Naive B cell (primary cell): ENCODE measurements at regions not wholly inside any gene's neighbourhood (a gene's known extent, or its start where the extent isn't known, plus 50 kb on each side); places are given as distances from the start of the nearest gene placed in this dataset.

Source experiments
- ATAC-seq, 2 donors: fragments of 150-1000 bp; cut with Tn5 transposase; 2 replicates each; pipeline ENCODE4 v1.10.0; 2021; ENCODE audit warnings: low read depth in 2 of 2, mild to moderate bottlenecking in 2 of 2, moderate library complexity in 2 of 2
- DNase-seq: peaks from one replicate; pipeline ENCODE4 v3.0.0; 2022
- H3K27ac Mint-ChIP-seq, 6 donors: one replicate each; pipeline ENCODE4 v1.8.0; 2020 to 2022; ENCODE audit warnings: mild to moderate bottlenecking in 6 of 6, mixed read lengths in 6 of 6, moderate library complexity in 5 of 6, inconsistent platforms in 2 of 6
- H3K27me3 Mint-ChIP-seq, 3 donors: one replicate each; pipeline ENCODE4 v1.8.0; 2021 to 2022; ENCODE audit warnings: mixed read lengths in 3 of 3, mild to moderate bottlenecking in 1 of 3
- H3K36me3 Mint-ChIP-seq, 2 donors: one replicate each; pipeline ENCODE4 v1.8.0; 2020 to 2022; ENCODE audit warnings: mixed read lengths in 2 of 2, inconsistent platforms in 1 of 2, mild to moderate bottlenecking in 1 of 2
- H3K4me1 Mint-ChIP-seq, 3 donors: one replicate each; pipeline ENCODE4 v1.8.0; 2020 to 2022; ENCODE audit warnings: mixed read lengths in 3 of 3, inconsistent platforms in 1 of 3, mild to moderate bottlenecking in 1 of 3, moderate library complexity in 1 of 3
- H3K4me3 Mint-ChIP-seq, 8 donors: one replicate each; pipeline ENCODE4 v1.8.0; 2020 to 2022; ENCODE audit warnings: mild to moderate bottlenecking in 8 of 8, mixed read lengths in 8 of 8, moderate library complexity in 8 of 8, inconsistent platforms in 2 of 8
- H3K9me3 Mint-ChIP-seq, 7 donors: one replicate each; pipeline ENCODE4 v1.8.0; 2020 to 2022; ENCODE audit warnings: mixed read lengths in 7 of 7, mild to moderate bottlenecking in 5 of 7, inconsistent platforms in 2 of 7, moderate library complexity in 1 of 7

- ATAC-seq (no peak), DNase-seq (no peak)
- Mint-ChIP-seq H3K27me3 (peaks cover 0 to 4% (median 0%) of the 10 kb centered on the region in 3 donors), H3K4me1 (no peaks in the 10 kb centered on the region), H3K9me3 (peaks cover 0 to 3% (median 0%) of the 10 kb centered on the region in 7 donors), H3K36me3 (no peaks in the 10 kb centered on the region), H3K27ac (no peak overlapping the region), H3K4me3 (no peak overlapping the region)
Observed at GRCh38 chr2:6264198-6264597, 572.0 kb downstream of the SOX11 start.

GRCh38 chr2:6281524-6281923 is 584.2 kb downstream of the CMPK2 start:
- Mint-ChIP-seq H3K4me1 (no peaks in the 10 kb centered on the region), H3K27me3 (peaks cover 0 to 9% (median 0%) of the 10 kb centered on the region in 3 donors), H3K27ac (no peak overlapping the region), H3K9me3 (peaks cover 0 to 1% (median 0%) of the 10 kb centered on the region in 7 donors), H3K36me3 (no peaks in the 10 kb centered on the region), H3K4me3 (no peak overlapping the region)
- ATAC-seq, result no peak
- no peak for DNase-seq

GRCh38 chr2:6283259-6283658 is 582.4 kb downstream of the CMPK2 start:
- Mint-ChIP-seq H3K4me1 (no peaks in the 10 kb centered on the region), H3K27me3 (peaks cover 0 to 2% (median 0%) of the 10 kb centered on the region in 3 donors), H3K36me3 (no peaks in the 10 kb centered on the region), H3K4me3 (no peak overlapping the region), H3K9me3 (no peaks in the 10 kb centered on the region), H3K27ac (no peak overlapping the region)
- ATAC-seq (no peak), DNase-seq (no peak)

- Mint-ChIP-seq H3K9me3 (peaks cover 2 to 13% (median 6%) of the 10 kb centered on the region in 7 donors), H3K4me3 (no peak overlapping the region), H3K27ac (no peak overlapping the region), H3K4me1 (no peaks in the 10 kb centered on the region), H3K27me3 (peaks cover 0 to 6% (median 0%) of the 10 kb centered on the region in 3 donors), H3K36me3 (peaks cover 4 to 10% of the 10 kb centered on the region in 2 donors)
- ATAC-seq (no peak), DNase-seq (no peak)
Observed at GRCh38 chr2:6287406-6287805, 578.3 kb downstream of the CMPK2 start.

- H3K27me3 Mint-ChIP-seq, result peaks cover 0 to 6% (median 0%) of the 10 kb centered on the region in 3 donors
- no peak for DNase-seq
- no peak overlapping the region for H3K4me3 Mint-ChIP-seq
- peaks cover 5 to 10% of the 10 kb centered on the region in 2 donors for H3K36me3 Mint-ChIP-seq
- H3K27ac Mint-ChIP-seq, result peak overlapping the region in 1 of 6 donors; percentile 28
- H3K9me3 Mint-ChIP-seq, result peaks cover 2 to 25% (median 7%) of the 10 kb centered on the region in 7 donors
- ATAC-seq, result no peak
- no peaks in the 10 kb centered on the region for H3K4me1 Mint-ChIP-seq
Observed at GRCh38 chr2:6288791-6289190, 576.9 kb downstream of the CMPK2 start.

GRCh38 chr2:6290217-6291015 is 575.3 kb downstream of the CMPK2 start:
- no peak overlapping the region for H3K4me3 Mint-ChIP-seq
- H3K36me3 Mint-ChIP-seq, result peaks cover 5 to 10% of the 10 kb centered on the region in 2 donors
- H3K9me3 Mint-ChIP-seq, result peaks cover 4 to 32% (median 9%) of the 10 kb centered on the region in 7 donors
- peaks cover 0 to 6% (median 0%) of the 10 kb centered on the region in 3 donors for H3K27me3 Mint-ChIP-seq
- ATAC-seq (no peak), DNase-seq (no peak)
- H3K4me1 Mint-ChIP-seq, result no peaks in the 10 kb centered on the region
- no peak overlapping the region for H3K27ac Mint-ChIP-seq

- Mint-ChIP-seq H3K9me3 (peaks cover 4 to 32% (median 9%) of the 10 kb centered on the region in 7 donors), H3K27ac (peak overlapping the region in 1 of 6 donors; percentile 90), H3K4me1 (peaks cover 0 to 2% (median 0%) of the 10 kb centered on the region in 3 donors), H3K4me3 (no peak overlapping the region), H3K27me3 (peaks cover 0 to 5% (median 4%) of the 10 kb centered on the region in 3 donors), H3K36me3 (peaks cover 5 to 10% of the 10 kb centered on the region in 2 donors)
- ATAC-seq (no peak), DNase-seq (no peak)
Observed at GRCh38 chr2:6294791-6295190, 570.9 kb downstream of the CMPK2 start.

GRCh38 chr2:6297238-6297637 is 568.5 kb downstream of the CMPK2 start:
- ATAC-seq, result no peak
- Mint-ChIP-seq H3K27ac (no peak overlapping the region), H3K36me3 (peaks cover 2 to 3% of the 10 kb centered on the region in 2 donors), H3K27me3 (peaks cover 0 to 11% (median 2%) of the 10 kb centered on the region in 3 donors), H3K4me1 (peaks cover 0 to 2% (median 0%) of the 10 kb centered on the region in 3 donors), H3K9me3 (peaks cover 0 to 23% (median 7%) of the 10 kb centered on the region in 7 donors), H3K4me3 (no peak overlapping the region)
- no peak for DNase-seq

GRCh38 chr2:6301426-6301825 is 564.3 kb downstream of the CMPK2 start:
- Mint-ChIP-seq H3K4me3 (no peak overlapping the region), H3K4me1 (peaks cover 0 to 2% (median 0%) of the 10 kb centered on the region in 3 donors), H3K27ac (no peak overlapping the region), H3K9me3 (peaks cover 0 to 4% (median 0%) of the 10 kb centered on the region in 7 donors), H3K27me3 (peaks cover 0 to 20% (median 11%) of the 10 kb centered on the region in 3 donors), H3K36me3 (no peaks in the 10 kb centered on the region)
- no peak for DNase-seq
- no peak for ATAC-seq

GRCh38 chr2:6308986-6309385 is 556.7 kb downstream of the CMPK2 start:
- Mint-ChIP-seq H3K27ac (no peak overlapping the region), H3K36me3 (peaks cover 4 to 7% of the 10 kb centered on the region in 2 donors), H3K4me3 (no peak overlapping the region), H3K9me3 (peaks cover 0 to 6% (median 0%) of the 10 kb centered on the region in 7 donors), H3K4me1 (peaks cover 13 to 22% (median 13%) of the 10 kb centered on the region in 3 donors), H3K27me3 (peaks cover 7 to 23% (median 18%) of the 10 kb centered on the region in 3 donors)
- DNase-seq (no peak), ATAC-seq (no peak)

- peaks cover 4 to 7% of the 10 kb centered on the region in 2 donors for H3K36me3 Mint-ChIP-seq
- peaks cover 13 to 22% (median 13%) of the 10 kb centered on the region in 3 donors for H3K4me1 Mint-ChIP-seq
- peak overlapping the region in 2 of 6 donors; percentile 17 to 85 for H3K27ac Mint-ChIP-seq
- ATAC-seq (peak; percentile 61 to 63), DNase-seq (no peak)
- peaks cover 0 to 7% (median 0%) of the 10 kb centered on the region in 7 donors for H3K9me3 Mint-ChIP-seq
- peak overlapping the region in 5 of 8 donors; percentile 12 to 86 (median 16) for H3K4me3 Mint-ChIP-seq
- peaks cover 9 to 25% (median 23%) of the 10 kb centered on the region in 3 donors for H3K27me3 Mint-ChIP-seq
Observed at GRCh38 chr2:6309415-6310255, 556.1 kb downstream of the CMPK2 start.

GRCh38 chr2:6310256-6311215 is 555.2 kb downstream of the CMPK2 start:
- peaks cover 0 to 7% (median 0%) of the 10 kb centered on the region in 7 donors for H3K9me3 Mint-ChIP-seq
- no peak for ATAC-seq
- no peak for DNase-seq
- peak overlapping the region in 2 of 8 donors; percentile 12 to 86 for H3K4me3 Mint-ChIP-seq
- peak overlapping the region in 1 of 6 donors; percentile 85 for H3K27ac Mint-ChIP-seq
- peaks cover 9 to 25% (median 20%) of the 10 kb centered on the region in 3 donors for H3K27me3 Mint-ChIP-seq
- peaks cover 13 to 22% (median 13%) of the 10 kb centered on the region in 3 donors for H3K4me1 Mint-ChIP-seq
- peaks cover 4 to 7% of the 10 kb centered on the region in 2 donors for H3K36me3 Mint-ChIP-seq
